Esophagus (tissue), 2 donors: ENCODE measurements at regions not wholly inside any gene's neighbourhood (a gene's known extent, or its start where the extent isn't known, plus 50 kb on each side); places are given as distances from the start of the nearest gene placed in this dataset.
"Not testable (repeated sequence)": the region's sequence is repeated elsewhere in the genome, so short reads cannot be mapped to it uniquely, and the experiment has no call there.

Experiments
- H3K27ac ChIP-seq, 2 donors: one replicate each; pipeline ENCODE4 v1.5.1; 2013; ENCODE audit warnings: low read depth in 2 of 2, mild to moderate bottlenecking in 2 of 2, inconsistent platforms in 1 of 2, low read length in 1 of 2, moderate library complexity in 1 of 2
- H3K27me3 ChIP-seq, 2 donors: one replicate each; pipeline ENCODE4 v1.6.1; 2013; ENCODE audit warnings: low read length in 2 of 2, control low read depth in 1 of 2, mild to moderate bottlenecking in 1 of 2; ENCODE audit not compliant: insufficient read depth in 2 of 2, control insufficient read depth in 1 of 2
- H3K36me3 ChIP-seq, 2 donors: one replicate each; pipeline ENCODE4 v1.6.1; 2013; ENCODE audit warnings: low read length in 1 of 2; ENCODE audit not compliant: control insufficient read depth in 2 of 2, insufficient read depth in 2 of 2
- H3K4me1 ChIP-seq, 2 donors: one replicate each; pipeline ENCODE4 v1.6.1; 2013; ENCODE audit warnings: low read length in 1 of 2; ENCODE audit not compliant: control insufficient read depth in 2 of 2, insufficient read depth in 2 of 2
- H3K4me3 ChIP-seq, 2 donors: one replicate each; pipeline ENCODE4 v1.5.1; 2013; ENCODE audit warnings: low read length in 2 of 2, mild to moderate bottlenecking in 2 of 2, low read depth in 1 of 2, moderate library complexity in 1 of 2
- H3K9me3 ChIP-seq, 2 donors: one replicate each; pipeline ENCODE4 v1.6.1; 2013; ENCODE audit warnings: mild to moderate bottlenecking in 2 of 2, low read depth in 1 of 2, low read length in 1 of 2, moderate library complexity in 1 of 2; ENCODE audit not compliant: control insufficient read depth in 2 of 2, insufficient read depth in 1 of 2
- WGBS, 2 donors: extraction: QIAGEN DNeasy Blood & Tissue Kit; methylation state at CpG; one replicate each; pipeline ENCODE4 v1.1.7; 2013; 5-methylcytosine and 5-hydroxymethylcytosine counted together
- donor health status: healthy with polysubstance abuse.
- donor health status: Bipolar disorder and iron deficiency.

GRCh38 chr3:181613191-181613590, 98.5 kb upstream of the SOX2 start:
- 64 to 75% methylated on average over 1 of the region's 1 CpG for WGBS, 2 donors
- H3K36me3 ChIP-seq, result no peaks in the 10 kb centered on the region
- H3K4me3 ChIP-seq, result no peak overlapping the region
- no peaks in the 10 kb centered on the region for H3K4me1 ChIP-seq
- H3K27ac ChIP-seq, result no peak overlapping the region
- no peaks in the 10 kb centered on the region for H3K9me3 ChIP-seq
- H3K27me3 ChIP-seq, result no peaks in the 10 kb centered on the region

- Histone ChIP-seq H3K9me3 (no peaks in the 10 kb centered on the region), H3K36me3 (no peaks in the 10 kb centered on the region), H3K27me3 (peaks cover 0 to 2% of the 10 kb centered on the region in 2 donors), H3K27ac (no peak overlapping the region), H3K4me3 (no peak overlapping the region), H3K4me1 (no peaks in the 10 kb centered on the region)
- WGBS, 2 donors, result 64 to 72% methylated on average over 2 of the region's 2 CpGs
Measured at GRCh38 chr3:181610973-181611265, 100.8 kb upstream of the SOX2 start.

GRCh38 chr3:181610083-181610972, 101.4 kb upstream of the SOX2 start:
- H3K36me3 ChIP-seq, result no peaks in the 10 kb centered on the region
- no peak overlapping the region for H3K27ac ChIP-seq
- WGBS, 2 donors, result 63 to 72% methylated on average over 4 of the region's 4 CpGs
- H3K9me3 ChIP-seq, result no peaks in the 10 kb centered on the region
- H3K27me3 ChIP-seq, result peaks cover 0 to 2% of the 10 kb centered on the region in 2 donors
- no peak overlapping the region for H3K4me3 ChIP-seq
- no peaks in the 10 kb centered on the region for H3K4me1 ChIP-seq

GRCh38 chr3:181609030-181609767, 102.5 kb upstream of the SOX2 start:
- Histone ChIP-seq H3K4me3 (no peak overlapping the region), H3K27ac (no peak overlapping the region), H3K4me1 (no peaks in the 10 kb centered on the region), H3K27me3 (peaks cover 0 to 2% of the 10 kb centered on the region in 2 donors), H3K36me3 (no peaks in the 10 kb centered on the region), H3K9me3 (no peaks in the 10 kb centered on the region)
- 86 to 91% methylated on average over 1 of the region's 1 CpG for WGBS, 2 donors

- H3K4me3 ChIP-seq, result no peak overlapping the region
- no peaks in the 10 kb centered on the region for H3K4me1 ChIP-seq
- no peaks in the 10 kb centered on the region for H3K36me3 ChIP-seq
- 82 to 87% methylated on average over 3 of the region's 3 CpGs for WGBS, 2 donors
- H3K9me3 ChIP-seq, result no peaks in the 10 kb centered on the region
- H3K27me3 ChIP-seq, result peaks cover 0 to 2% of the 10 kb centered on the region in 2 donors
- H3K27ac ChIP-seq, result no peak overlapping the region
Measured at GRCh38 chr3:181604267-181604666, 107.5 kb upstream of the SOX2 start.

- H3K4me1 ChIP-seq, result no peaks in the 10 kb centered on the region
- H3K27me3 ChIP-seq, result no peaks in the 10 kb centered on the region
- no peak overlapping the region for H3K4me3 ChIP-seq
- no peaks in the 10 kb centered on the region for H3K9me3 ChIP-seq
- no peaks in the 10 kb centered on the region for H3K36me3 ChIP-seq
- H3K27ac ChIP-seq, result no peak overlapping the region
Measured at GRCh38 chr3:181596126-181596525, 115.6 kb upstream of the SOX2 start.

GRCh38 chr3:181590939-181591338, 120.8 kb upstream of the SOX2 start:
- not testable (repeated sequence) for H3K27ac ChIP-seq, H3K27me3 ChIP-seq, H3K9me3 ChIP-seq, H3K4me3 ChIP-seq, H3K36me3 ChIP-seq, H3K4me1 ChIP-seq
- WGBS, 2 donors, result 77 to 80% methylated on average over 12 of the region's 12 CpGs

- H3K4me1 ChIP-seq, result no peaks in the 10 kb centered on the region
- H3K9me3 ChIP-seq, result no peaks in the 10 kb centered on the region
- H3K27me3 ChIP-seq, result no peaks in the 10 kb centered on the region
- 86 to 90% methylated on average over 7 to 8 of the region's 8 CpGs for WGBS, 2 donors
- no peaks in the 10 kb centered on the region for H3K36me3 ChIP-seq
- no peak overlapping the region for H3K4me3 ChIP-seq
- H3K27ac ChIP-seq, result no peak overlapping the region
Measured at GRCh38 chr3:181582619-181583018, 129.1 kb upstream of the SOX2 start.

GRCh38 chr3:181581656-181582055, 130.1 kb upstream of the SOX2 start:
- 83 to 88% methylated on average over 4 of the region's 4 CpGs for WGBS, 2 donors
- no peak overlapping the region for H3K4me3 ChIP-seq
- H3K36me3 ChIP-seq, result no peaks in the 10 kb centered on the region
- H3K27ac ChIP-seq, result no peak overlapping the region
- no peaks in the 10 kb centered on the region for H3K4me1 ChIP-seq
- H3K9me3 ChIP-seq, result no peaks in the 10 kb centered on the region
- no peaks in the 10 kb centered on the region for H3K27me3 ChIP-seq

- no peaks in the 10 kb centered on the region for H3K27me3 ChIP-seq
- H3K9me3 ChIP-seq, result no peaks in the 10 kb centered on the region
- H3K4me1 ChIP-seq, result no peaks in the 10 kb centered on the region
- 61 to 63% methylated on average over 2 of the region's 2 CpGs for WGBS, 2 donors
- no peaks in the 10 kb centered on the region for H3K36me3 ChIP-seq
- no peak overlapping the region for H3K27ac ChIP-seq
- no peak overlapping the region for H3K4me3 ChIP-seq
Measured at GRCh38 chr3:181578743-181579142, 133.0 kb upstream of the SOX2 start.
